ENCODE measurements at regions not wholly inside any gene's neighbourhood (a gene's known extent, or its start where the extent isn't known, plus 50 kb on each side); places are given as distances from the start of the nearest gene placed in this dataset.

- TF ChIP-seq CTCF (IDR thresholded peaks at IDR 0.05) (no peak), POLR2A (IDR thresholded peaks at IDR 0.05) (no peak)
Measured at GRCh38 chr6:22078288-22078687, 218.5 kb downstream of the PRL start.

All from adrenal gland (tissue), 5 donors.